Stimulated activated CD8-positive, alpha-beta memory T cell treated with anti-CD3 and anti-CD28 coated beads, Interleukin-2, amount 100 ng/mL, for 48 hours (primary cell): ENCODE measurements at regions not wholly inside any gene's neighbourhood (a gene's known extent, or its start where the extent isn't known, plus 50 kb on each side); places are given as distances from the start of the nearest gene placed in this dataset.
"Not testable (repeated sequence)": the region's sequence is repeated elsewhere in the genome, so short reads cannot be mapped to it uniquely, and the experiment has no call there.

Experiments
- DNase-seq, 2 donors: peaks; one replicate each; pipeline ENCODE4 v3.0.0-alpha.2; 2020; ENCODE audit warnings: low read depth in 2 of 2

DNA sequence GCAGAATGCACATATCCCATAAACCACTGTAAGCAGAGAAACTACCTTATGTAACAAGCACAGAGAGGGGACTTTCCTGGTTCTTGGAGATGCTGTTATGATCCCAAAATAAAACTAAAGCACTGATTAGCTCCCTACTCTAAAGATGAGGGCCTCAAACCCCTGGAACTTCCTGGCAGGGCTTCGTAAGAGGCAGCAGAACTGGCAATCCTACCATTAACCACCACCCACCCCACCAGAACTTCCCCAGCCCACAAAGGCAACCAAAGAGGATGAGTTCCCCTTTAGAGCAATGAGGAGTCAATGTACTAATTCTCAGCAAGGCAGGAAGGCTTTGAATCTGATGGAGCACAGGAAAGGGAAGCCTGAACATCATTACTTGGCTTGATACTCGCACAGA, 436.5 kb upstream of the FRG1 start:
- no peak for DNase-seq

GRCh38 chr4:189505380-189505779, 435.3 kb upstream of the FRG1 start:
- no peak for DNase-seq

GRCh38 chr4:189506080-189506479, 434.6 kb upstream of the FRG1 start:
- no peak for DNase-seq

- no peak for DNase-seq
Observed at GRCh38 chr4:189507060-189507459, 433.6 kb upstream of the FRG1 start.

- no peak for DNase-seq
Observed at GRCh38 chr4:189510601-189511000, 430.1 kb upstream of the FRG1 start.

- DNase-seq: no peak
Observed at GRCh38 chr4:189511581-189511980, 429.1 kb upstream of the FRG1 start.

DNA sequence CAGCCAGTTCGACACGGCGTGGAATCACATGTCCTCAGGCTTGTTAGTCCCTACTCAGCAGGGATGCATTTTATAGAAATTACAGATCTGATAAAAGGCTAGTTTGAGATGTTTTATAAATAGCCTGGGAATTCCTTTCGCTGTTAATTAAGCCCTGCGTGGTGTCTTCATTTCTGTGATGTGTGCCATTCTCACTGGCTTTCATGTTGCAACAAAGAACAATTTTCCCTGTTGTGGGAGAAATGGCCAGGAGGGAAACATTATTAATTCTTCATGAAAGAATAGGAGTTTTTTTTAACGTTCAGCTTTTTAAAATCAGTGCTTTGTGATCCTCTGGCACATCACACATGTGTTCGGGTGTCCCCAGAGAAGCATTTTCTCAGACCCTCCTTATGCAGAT, 427.3 kb upstream of the FRG1 start:
- no peak for DNase-seq

GRCh38 chr4:189514209-189514608, 426.5 kb upstream of the FRG1 start:
- no peak for DNase-seq

GRCh38 chr4:189516902-189517301, 423.8 kb upstream of the FRG1 start:
- DNase-seq: no peak

DNA sequence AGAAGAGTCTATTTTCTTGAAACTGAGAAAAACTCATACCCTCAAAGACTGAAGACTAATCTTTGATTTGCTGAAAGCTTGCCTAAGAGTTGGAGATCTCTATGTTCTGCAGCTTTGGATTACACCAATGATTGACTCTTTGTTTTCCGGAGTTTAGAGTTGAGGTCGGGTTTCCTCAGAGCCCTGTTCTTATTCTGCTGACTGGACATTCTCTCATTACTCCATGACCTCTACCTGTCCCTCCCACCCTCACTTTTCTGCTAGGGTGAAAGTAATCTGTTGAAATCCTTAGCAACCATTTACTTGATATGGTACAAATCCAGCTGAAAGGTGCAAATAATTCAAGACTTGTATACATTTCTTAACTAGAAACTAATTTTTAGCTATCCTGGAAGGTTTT, 421.5 kb upstream of the FRG1 start:
- no peak for DNase-seq

DNA sequence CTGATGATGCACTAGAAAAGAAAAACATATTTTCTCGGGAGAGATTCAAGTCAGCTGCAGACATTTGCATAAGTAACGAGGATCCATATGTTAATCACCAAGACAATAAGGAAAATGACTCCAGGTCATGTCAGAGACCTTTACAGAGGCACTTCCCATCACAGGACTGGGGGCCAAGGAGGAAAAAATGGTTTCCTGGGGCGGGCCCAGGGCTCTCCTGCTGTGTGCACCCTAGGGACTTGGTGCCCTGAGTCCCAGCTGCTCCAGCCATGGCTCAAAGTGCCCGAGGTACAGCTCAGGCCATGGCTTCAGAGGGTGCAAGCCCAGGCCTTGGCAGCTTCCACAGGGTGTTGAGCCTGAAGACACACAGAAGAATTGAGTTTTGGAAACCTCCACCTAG, 415.4 kb upstream of the FRG1 start:
- no peak for DNase-seq

DNA sequence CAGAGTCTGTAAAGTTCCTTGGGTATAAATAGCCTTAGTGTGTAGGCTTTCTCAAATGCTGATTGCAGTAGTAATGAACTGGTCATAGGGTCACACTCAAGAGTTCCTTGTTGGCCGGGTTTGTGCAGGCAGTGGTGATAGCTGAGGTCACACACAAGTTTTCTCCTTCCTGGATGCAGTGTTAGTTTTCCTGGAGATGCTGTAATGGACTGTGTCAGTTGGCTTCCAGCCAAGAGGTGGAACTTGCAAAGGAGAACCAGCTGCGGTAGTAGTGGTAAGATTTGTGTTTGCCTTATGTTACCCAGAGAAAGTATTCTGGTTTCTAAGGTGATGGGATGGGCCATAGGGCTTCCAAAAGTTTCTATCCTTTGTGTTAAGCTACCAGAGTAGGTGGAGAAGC, 409.8 kb upstream of the FRG1 start:
- DNase-seq: no peak

DNA sequence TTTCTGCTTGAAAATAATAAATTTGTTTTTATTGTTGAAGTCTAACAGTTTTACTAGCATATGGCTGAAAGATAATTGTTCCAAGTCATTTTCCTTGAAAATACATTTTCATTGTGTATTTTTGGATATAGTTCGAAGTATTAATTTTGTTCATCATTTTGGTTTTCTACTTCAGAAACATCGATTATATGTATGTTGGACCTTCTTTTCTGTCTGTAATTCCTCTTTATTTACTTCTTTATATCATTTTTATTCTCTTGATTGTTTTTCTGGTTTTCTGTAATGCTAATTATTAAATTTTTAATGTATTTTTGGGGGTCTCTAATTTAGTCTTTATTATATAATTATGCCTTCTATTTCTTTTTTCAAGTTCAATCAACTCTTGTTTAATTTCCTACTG, 407.1 kb upstream of the FRG1 start:
- no peak for DNase-seq

- DNase-seq: no peak
Observed at GRCh38 chr4:189547559-189547958, 393.1 kb upstream of the FRG1 start.

GRCh38 chr4:189548484-189549125, 392.1 kb upstream of the FRG1 start:
- DNase-seq: no peak

GRCh38 chr4:189551931-189552670, 388.6 kb upstream of the FRG1 start:
- DNase-seq: not testable (repeated sequence)

DNA sequence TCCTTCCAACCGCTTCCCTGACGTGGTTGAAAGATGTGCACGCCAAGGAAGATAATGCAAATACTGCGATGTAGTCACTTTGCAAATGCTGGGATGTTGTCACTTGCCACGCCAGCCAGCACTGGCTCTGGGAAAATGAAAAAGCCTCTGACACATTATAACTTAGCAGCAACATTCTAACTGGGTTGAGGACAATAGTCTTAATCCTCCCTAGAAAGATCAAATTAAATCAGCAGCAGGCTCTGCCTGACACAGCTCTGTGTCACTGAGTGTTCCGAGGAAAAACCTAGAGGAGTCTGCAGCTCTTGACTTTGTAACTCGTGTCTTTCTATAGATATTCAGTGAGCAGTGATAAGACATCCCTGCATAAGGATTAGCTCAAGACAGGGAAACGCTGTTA, 380.1 kb upstream of the FRG1 start:
- not testable (repeated sequence) for DNase-seq

DNA sequence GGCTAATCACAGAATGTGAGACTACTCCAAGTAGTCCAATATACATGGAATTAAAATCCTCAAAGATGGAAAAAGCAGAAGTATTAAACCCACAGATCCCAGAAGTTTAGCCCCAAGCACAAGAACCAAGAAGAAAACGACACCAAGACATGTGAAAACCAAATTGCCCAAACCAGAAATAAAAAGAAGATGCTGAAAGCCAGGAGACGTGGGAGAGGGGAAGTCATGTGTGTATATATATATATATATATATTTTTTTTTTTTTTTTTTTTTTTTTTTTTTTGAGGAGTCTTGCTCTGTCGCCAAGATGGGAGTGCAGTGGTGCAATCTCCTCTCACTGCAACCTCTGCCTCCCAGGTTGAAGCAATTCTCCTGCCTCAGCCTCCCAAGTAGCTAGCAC, 376.9 kb upstream of the FRG1 start:
- not testable (repeated sequence) for DNase-seq

DNA sequence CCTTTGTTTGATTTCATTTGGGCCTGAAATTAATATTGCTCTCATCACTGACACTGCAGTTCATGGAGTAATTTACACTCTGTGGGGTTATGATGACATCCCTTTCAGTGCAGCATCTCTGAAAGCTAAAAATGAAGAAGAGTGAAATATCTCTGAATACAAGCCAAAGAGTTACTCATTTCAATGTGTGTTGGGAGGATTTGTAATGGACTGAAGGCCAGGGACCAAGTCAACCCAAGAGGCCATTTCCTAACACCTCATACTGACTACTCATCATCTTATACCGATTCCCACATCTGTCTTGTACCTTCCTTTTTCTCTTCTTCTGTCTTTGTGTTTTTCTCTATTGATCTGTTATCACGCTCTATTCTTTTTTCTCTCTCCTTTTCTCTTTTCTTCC, 374.4 kb upstream of the FRG1 start:
- DNase-seq: not testable (repeated sequence)

GRCh38 chr4:189566900-189567299, 373.8 kb upstream of the FRG1 start:
- DNase-seq: not testable (repeated sequence)

GRCh38 chr4:189579645-189580044, 361.0 kb upstream of the FRG1 start:
- not testable (repeated sequence) for DNase-seq

DNA sequence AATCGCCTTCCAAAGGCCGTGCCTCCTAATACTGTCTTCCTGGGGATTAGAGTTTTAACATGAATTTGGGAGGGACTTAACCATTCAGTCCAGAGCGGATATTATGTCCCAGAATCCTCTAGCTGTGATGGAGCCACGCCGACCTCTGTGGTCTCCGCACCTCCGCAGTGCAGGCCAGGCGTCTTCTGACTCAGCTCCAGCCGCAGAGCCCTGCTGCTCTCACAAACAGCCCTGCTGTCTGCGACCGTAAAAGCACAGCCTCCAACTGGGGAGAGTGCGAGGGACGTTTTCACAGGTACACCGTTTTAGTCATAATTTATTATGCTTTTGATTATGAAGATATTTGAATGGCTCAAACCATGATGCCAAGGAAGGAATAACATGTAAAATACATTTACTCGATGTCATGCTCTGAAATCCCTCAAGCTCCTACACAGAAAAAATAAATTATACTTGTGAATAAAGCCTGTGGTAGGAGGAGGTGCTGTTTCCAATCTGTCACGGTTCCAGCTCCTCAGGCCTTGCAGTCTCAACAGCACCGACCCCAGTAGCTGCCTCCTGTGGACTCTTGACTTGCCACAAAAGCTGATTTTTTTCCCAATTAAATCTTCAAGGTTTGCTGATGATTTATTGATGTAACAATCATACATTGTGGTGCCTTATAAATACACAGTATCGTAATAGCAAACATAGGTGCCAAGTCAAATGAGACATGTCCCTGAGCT, 353.6 kb upstream of the FRG1 start:
- DNase-seq: not testable (repeated sequence)

DNA sequence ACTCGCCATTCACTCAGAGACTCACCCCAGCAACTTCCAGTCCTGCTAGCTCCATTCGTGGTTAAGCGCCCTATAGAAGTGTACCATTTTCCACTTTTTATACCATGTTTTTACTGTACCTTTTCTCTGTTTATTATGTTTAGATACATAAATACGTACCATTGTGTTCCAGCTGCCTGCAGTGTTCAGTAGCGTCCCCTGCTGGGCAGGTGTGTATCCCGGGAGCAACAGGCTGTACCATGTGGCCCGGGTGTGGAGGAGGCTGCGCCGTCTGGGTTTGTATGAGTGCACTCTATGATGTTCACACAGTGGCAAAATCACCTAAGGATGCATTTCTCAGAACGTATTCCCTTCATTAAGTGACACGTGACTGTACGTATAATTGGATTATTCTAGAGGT, 351.5 kb upstream of the FRG1 start:
- not testable (repeated sequence) for DNase-seq
